Fibroblast of skin of back (primary cell): ENCODE measurements at regions not wholly inside any gene's neighbourhood (a gene's known extent, or its start where the extent isn't known, plus 50 kb on each side); places are given as distances from the start of the nearest gene placed in this dataset.

Source experiments
- DNase-seq: peaks from one replicate; pipeline ENCODE4 v3.0.0-alpha.2; 2013

- DNase-seq, result no peak
Measured at GRCh38 chr6:170483413-170483812, 69.7 kb downstream of the PSMB1 start.

GRCh38 chr6:170480050-170480692 lies 72.9 kb downstream of the PSMB1 start:
- DNase-seq, result no peak

GRCh38 chr6:170476360-170476759 lies 76.7 kb downstream of the PSMB1 start:
- no peak for DNase-seq

- no peak for DNase-seq
Measured at GRCh38 chr6:170475118-170475517, 78.0 kb downstream of the PSMB1 start.

- DNase-seq, result no peak
Measured at GRCh38 chr6:170473801-170474200, 79.3 kb downstream of the PSMB1 start.

- DNase-seq, result no peak
Measured at GRCh38 chr6:170473301-170473717, 79.8 kb downstream of the PSMB1 start.

- no peak for DNase-seq
Measured at GRCh38 chr6:170471491-170471890, 81.6 kb downstream of the PSMB1 start.

- no peak for DNase-seq
Measured at GRCh38 chr6:170470734-170471133, 82.4 kb downstream of the PSMB1 start.

GRCh38 chr6:170464524-170464979 lies 88.6 kb downstream of the PSMB1 start:
- DNase-seq, result no peak

- no peak for DNase-seq
Measured at GRCh38 chr6:170464080-170464479, 89.0 kb downstream of the PSMB1 start.

GRCh38 chr6:170463101-170463721 lies 89.9 kb downstream of the PSMB1 start:
- DNase-seq, result no peak

- DNase-seq, result no peak
Measured at GRCh38 chr6:170462366-170463020, 90.6 kb downstream of the PSMB1 start.

GRCh38 chr6:170461556-170462365 lies 91.3 kb downstream of the PSMB1 start:
- no peak for DNase-seq

GRCh38 chr6:170461111-170461510 lies 92.0 kb downstream of the PSMB1 start:
- no peak for DNase-seq

- no peak for DNase-seq
Measured at GRCh38 chr6:170460641-170461040, 92.5 kb downstream of the PSMB1 start.

- DNase-seq, result peak; percentile 46
Measured at GRCh38 chr6:170459451-170459850, 93.7 kb downstream of the PSMB1 start.

GRCh38 chr6:170456886-170457698 lies 96.0 kb downstream of the PSMB1 start:
- DNase-seq, result no peak
